Liver (tissue), 8 donors: ENCODE measurements at regions not wholly inside any gene's neighbourhood (a gene's known extent, or its start where the extent isn't known, plus 50 kb on each side); places are given as distances from the start of the nearest gene placed in this dataset.

Experiments
- DNase-seq: peaks from one replicate; pipeline ENCODE4 v3.0.0-alpha.2; 2017; ENCODE audit warnings: low spot score
- H3K27ac ChIP-seq, 2 donors: one replicate each; pipeline ENCODE4 v1.7.0; 2013; ENCODE audit warnings: inconsistent platforms in 2 of 2, low read length in 2 of 2, control low read depth in 1 of 2, low read depth in 1 of 2, mild to moderate bottlenecking in 1 of 2
- H3K27me3 ChIP-seq, 4 donors: one replicate each; pipeline versions ENCODE4 v1.6.1 to v1.7.0; 2013; ENCODE audit warnings: low read length in 3 of 4, inconsistent platforms in 1 of 4, mild to moderate bottlenecking in 1 of 4, moderate library complexity in 1 of 4; ENCODE audit not compliant: control insufficient read depth in 4 of 4, insufficient read depth in 4 of 4
- H3K36me3 ChIP-seq, 4 donors: one replicate each; pipeline versions ENCODE4 v1.6.1 to v1.7.0; 2013; ENCODE audit warnings: low read length in 3 of 4, mild to moderate bottlenecking in 3 of 4, low read depth in 1 of 4, moderate library complexity in 1 of 4; ENCODE audit not compliant: control insufficient read depth in 4 of 4, insufficient read depth in 3 of 4
- H3K4me1 ChIP-seq, 4 donors: one replicate each; pipeline versions ENCODE4 v1.6.1 to v1.7.0; 2013; ENCODE audit warnings: low read length in 3 of 4, mild to moderate bottlenecking in 3 of 4, moderate library complexity in 1 of 4; ENCODE audit not compliant: control insufficient read depth in 4 of 4, insufficient read depth in 4 of 4
- H3K4me3 ChIP-seq, 3 donors: one replicate each; pipeline versions ENCODE4 v1.6.1 to v1.7.0; 2013; ENCODE audit warnings: low read length in 3 of 3, control low read depth in 1 of 3, low read depth in 1 of 3, mild to moderate bottlenecking in 1 of 3
- H3K9ac ChIP-seq, 2 donors: one replicate each; pipeline ENCODE4 v1.7.0; 2013; ENCODE audit warnings: low read length in 2 of 2, mild to moderate bottlenecking in 2 of 2, moderate library complexity in 2 of 2, control low read depth in 1 of 2, low read depth in 1 of 2
- H3K9me3 ChIP-seq, 4 donors: one replicate each; pipeline versions ENCODE4 v1.6.1 to v1.7.0; 2013; ENCODE audit warnings: low read length in 3 of 4; ENCODE audit not compliant: control insufficient read depth in 4 of 4
- EGR1 ChIP-seq, 2 donors: IDR thresholded peaks; 2 replicates each; pipeline ENCODE4 v1.6.1; 2016 to 2018; ENCODE audit warnings: antibody characterized with exemption in 2 of 2, low read depth in 2 of 2
- FOXA1 ChIP-seq: IDR thresholded peaks from 2 replicates; pipeline ENCODE4 v1.6.1; 2016; ENCODE audit warnings: antibody characterized with exemption
- FOXA2 ChIP-seq: IDR thresholded peaks from 2 replicates; pipeline ENCODE4 v1.6.1; 2016; ENCODE audit warnings: antibody characterized with exemption
- GABPA ChIP-seq, 2 donors: IDR thresholded peaks in 1 of 2; conservative IDR thresholded peaks in 1 of 2; 2 replicates each; pipeline ENCODE4 v1.6.1; 2016; ENCODE audit warnings: antibody characterized with exemption in 2 of 2, mild to moderate bottlenecking in 1 of 2, moderate library complexity in 1 of 2
- HNF4A ChIP-seq, 2 donors: conservative IDR thresholded peaks; 2 replicates each; pipeline ENCODE4 v1.6.1; 2016; ENCODE audit warnings: antibody characterized with exemption in 2 of 2, mild to moderate bottlenecking in 2 of 2
- HNF4G ChIP-seq: IDR thresholded peaks from 2 replicates; pipeline ENCODE4 v1.6.1; 2016; ENCODE audit warnings: antibody characterized with exemption
- JUND ChIP-seq, 2 donors: IDR thresholded peaks; 2 replicates each; pipeline ENCODE4 v1.6.1; 2016; ENCODE audit warnings: antibody characterized with exemption in 2 of 2
- NR2F2 ChIP-seq: IDR thresholded peaks from 2 replicates; pipeline ENCODE4 v1.6.1; 2016; ENCODE audit warnings: antibody characterized with exemption
- SP1 ChIP-seq: IDR thresholded peaks from 2 replicates; pipeline ENCODE4 v1.6.1; 2018; ENCODE audit warnings: antibody characterized with exemption, mild to moderate bottlenecking
- TAF1 ChIP-seq: conservative IDR thresholded peaks from 2 replicates; pipeline ENCODE4 v1.6.1; 2016; ENCODE audit warnings: antibody characterized with exemption, mild to moderate bottlenecking
- YY1 ChIP-seq: IDR thresholded peaks from 2 replicates; pipeline ENCODE4 v1.6.1; 2016; ENCODE audit warnings: antibody characterized with exemption, mild to moderate bottlenecking
- WGBS: extraction: QIAGEN DNeasy Blood & Tissue Kit; methylation state at CpG from one replicate; pipeline ENCODE4 v1.1.7; 2013; 5-methylcytosine and 5-hydroxymethylcytosine counted together
- TF ChIP-seq, protein P1 (sequence below): fragments of 150-350 bp; IDR thresholded peaks from 2 replicates; pipeline ENCODE4 v1.5.1; 2017; ENCODE audit warnings: improper control_type of control experiment, low read depth, low read length; ENCODE audit not compliant: missing input control
- TF ChIP-seq, protein P2 (sequence below): IDR thresholded peaks from 2 replicates; pipeline ENCODE4 v1.6.1; 2016; ENCODE audit warnings: antibody characterized with exemption, mild to moderate bottlenecking
- TF ChIP-seq, protein P3 (sequence below): IDR thresholded peaks from 2 replicates; pipeline ENCODE4 v1.6.1; 2016; ENCODE audit warnings: antibody characterized with exemption
- TF ChIP-seq, protein P4 (sequence below): IDR thresholded peaks from 2 replicates; pipeline ENCODE4 v1.6.1; 2016; ENCODE audit warnings: antibody characterized with exemption
- TF ChIP-seq, protein P5 (sequence below): IDR thresholded peaks from 2 replicates; pipeline ENCODE4 v1.6.1; 2016; ENCODE audit warnings: antibody characterized with exemption
- donor health status: healthy.
- donor health status: healthy.
- donor health status: healthy.
- donor health status: healthy.
- donor health status: healthy.

- no peaks in the 10 kb centered on the region for H3K36me3 ChIP-seq
These were observed 508.8 kb upstream of the AGA start for GRCh38 chr4:177951026-177951425.

DNA sequence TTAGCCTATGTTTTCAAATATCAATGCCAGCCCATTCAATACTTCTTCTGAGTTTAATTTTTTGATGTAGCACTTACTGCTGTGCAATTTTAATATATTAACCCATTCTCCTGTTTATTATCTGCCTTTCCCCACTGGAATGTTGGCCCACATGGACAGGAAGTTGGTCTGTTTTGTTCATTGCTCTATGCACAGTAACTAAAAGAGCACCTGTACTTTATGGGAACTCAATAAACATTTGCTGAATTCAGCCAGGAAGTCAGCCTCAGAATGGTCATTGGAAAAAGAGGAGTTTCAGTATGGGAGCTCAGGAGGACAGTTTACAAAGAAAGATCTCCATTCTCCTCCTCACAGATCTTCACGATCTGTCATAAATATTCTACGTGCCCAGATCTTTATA, 510.5 kb upstream of the AGA start:
- Histone ChIP-seq H3K27me3 (no peaks in the 10 kb centered on the region), H3K27ac (no peak overlapping the region), H3K9ac (no peak overlapping the region), H3K4me3 (no peak overlapping the region), H3K4me1 (no peaks in the 10 kb centered on the region), H3K36me3 (no peaks in the 10 kb centered on the region), H3K9me3 (no peaks in the 10 kb centered on the region)
- WGBS = 90% methylated on average over 2 of the region's 2 CpGs
- DNase-seq = no peak
- TF ChIP-seq, protein P1, sequence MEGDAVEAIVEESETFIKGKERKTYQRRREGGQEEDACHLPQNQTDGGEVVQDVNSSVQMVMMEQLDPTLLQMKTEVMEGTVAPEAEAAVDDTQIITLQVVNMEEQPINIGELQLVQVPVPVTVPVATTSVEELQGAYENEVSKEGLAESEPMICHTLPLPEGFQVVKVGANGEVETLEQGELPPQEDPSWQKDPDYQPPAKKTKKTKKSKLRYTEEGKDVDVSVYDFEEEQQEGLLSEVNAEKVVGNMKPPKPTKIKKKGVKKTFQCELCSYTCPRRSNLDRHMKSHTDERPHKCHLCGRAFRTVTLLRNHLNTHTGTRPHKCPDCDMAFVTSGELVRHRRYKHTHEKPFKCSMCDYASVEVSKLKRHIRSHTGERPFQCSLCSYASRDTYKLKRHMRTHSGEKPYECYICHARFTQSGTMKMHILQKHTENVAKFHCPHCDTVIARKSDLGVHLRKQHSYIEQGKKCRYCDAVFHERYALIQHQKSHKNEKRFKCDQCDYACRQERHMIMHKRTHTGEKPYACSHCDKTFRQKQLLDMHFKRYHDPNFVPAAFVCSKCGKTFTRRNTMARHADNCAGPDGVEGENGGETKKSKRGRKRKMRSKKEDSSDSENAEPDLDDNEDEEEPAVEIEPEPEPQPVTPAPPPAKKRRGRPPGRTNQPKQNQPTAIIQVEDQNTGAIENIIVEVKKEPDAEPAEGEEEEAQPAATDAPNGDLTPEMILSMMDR = no peak
- no peak for TF ChIP-seq JUND (IDR thresholded peaks at IDR 0.05)
- TF ChIP-seq, protein P2, sequence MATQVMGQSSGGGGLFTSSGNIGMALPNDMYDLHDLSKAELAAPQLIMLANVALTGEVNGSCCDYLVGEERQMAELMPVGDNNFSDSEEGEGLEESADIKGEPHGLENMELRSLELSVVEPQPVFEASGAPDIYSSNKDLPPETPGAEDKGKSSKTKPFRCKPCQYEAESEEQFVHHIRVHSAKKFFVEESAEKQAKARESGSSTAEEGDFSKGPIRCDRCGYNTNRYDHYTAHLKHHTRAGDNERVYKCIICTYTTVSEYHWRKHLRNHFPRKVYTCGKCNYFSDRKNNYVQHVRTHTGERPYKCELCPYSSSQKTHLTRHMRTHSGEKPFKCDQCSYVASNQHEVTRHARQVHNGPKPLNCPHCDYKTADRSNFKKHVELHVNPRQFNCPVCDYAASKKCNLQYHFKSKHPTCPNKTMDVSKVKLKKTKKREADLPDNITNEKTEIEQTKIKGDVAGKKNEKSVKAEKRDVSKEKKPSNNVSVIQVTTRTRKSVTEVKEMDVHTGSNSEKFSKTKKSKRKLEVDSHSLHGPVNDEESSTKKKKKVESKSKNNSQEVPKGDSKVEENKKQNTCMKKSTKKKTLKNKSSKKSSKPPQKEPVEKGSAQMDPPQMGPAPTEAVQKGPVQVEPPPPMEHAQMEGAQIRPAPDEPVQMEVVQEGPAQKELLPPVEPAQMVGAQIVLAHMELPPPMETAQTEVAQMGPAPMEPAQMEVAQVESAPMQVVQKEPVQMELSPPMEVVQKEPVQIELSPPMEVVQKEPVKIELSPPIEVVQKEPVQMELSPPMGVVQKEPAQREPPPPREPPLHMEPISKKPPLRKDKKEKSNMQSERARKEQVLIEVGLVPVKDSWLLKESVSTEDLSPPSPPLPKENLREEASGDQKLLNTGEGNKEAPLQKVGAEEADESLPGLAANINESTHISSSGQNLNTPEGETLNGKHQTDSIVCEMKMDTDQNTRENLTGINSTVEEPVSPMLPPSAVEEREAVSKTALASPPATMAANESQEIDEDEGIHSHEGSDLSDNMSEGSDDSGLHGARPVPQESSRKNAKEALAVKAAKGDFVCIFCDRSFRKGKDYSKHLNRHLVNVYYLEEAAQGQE = no peak
- TF ChIP-seq EGR1 (IDR thresholded peaks at IDR 0.05; ENCODE audit: low read depth in 2 of 2) = no peak
- TF ChIP-seq, protein P3, sequence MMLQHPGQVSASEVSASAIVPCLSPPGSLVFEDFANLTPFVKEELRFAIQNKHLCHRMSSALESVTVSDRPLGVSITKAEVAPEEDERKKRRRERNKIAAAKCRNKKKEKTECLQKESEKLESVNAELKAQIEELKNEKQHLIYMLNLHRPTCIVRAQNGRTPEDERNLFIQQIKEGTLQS = no peak
- TF ChIP-seq HNF4G = no peak

More at GRCh38 chr4:177951026-177951425, 508.8 kb upstream of the AGA start:
- Histone ChIP-seq H3K4me3 (no peak overlapping the region), H3K27ac (no peak overlapping the region), H3K9ac (no peak overlapping the region), H3K9me3 (no peaks in the 10 kb centered on the region), H3K4me1 (no peaks in the 10 kb centered on the region), H3K27me3 (no peaks in the 10 kb centered on the region)
- TF ChIP-seq FOXA2 (no peak), SP1 (no peak), YY1 (no peak), HNF4G (no peak), FOXA1 (no peak), NR2F2 (no peak), GABPA (IDR thresholded peaks at IDR 0.05 in 1 of 2, conservative IDR thresholded peaks at IDR 0.05 in 1 of 2) (no peak), HNF4A (conservative IDR thresholded peaks at IDR 0.05) (no peak), TAF1 (no peak), JUND (IDR thresholded peaks at IDR 0.05) (no peak)
- TF ChIP-seq, protein P1 = no peak
- TF ChIP-seq, protein P4, sequence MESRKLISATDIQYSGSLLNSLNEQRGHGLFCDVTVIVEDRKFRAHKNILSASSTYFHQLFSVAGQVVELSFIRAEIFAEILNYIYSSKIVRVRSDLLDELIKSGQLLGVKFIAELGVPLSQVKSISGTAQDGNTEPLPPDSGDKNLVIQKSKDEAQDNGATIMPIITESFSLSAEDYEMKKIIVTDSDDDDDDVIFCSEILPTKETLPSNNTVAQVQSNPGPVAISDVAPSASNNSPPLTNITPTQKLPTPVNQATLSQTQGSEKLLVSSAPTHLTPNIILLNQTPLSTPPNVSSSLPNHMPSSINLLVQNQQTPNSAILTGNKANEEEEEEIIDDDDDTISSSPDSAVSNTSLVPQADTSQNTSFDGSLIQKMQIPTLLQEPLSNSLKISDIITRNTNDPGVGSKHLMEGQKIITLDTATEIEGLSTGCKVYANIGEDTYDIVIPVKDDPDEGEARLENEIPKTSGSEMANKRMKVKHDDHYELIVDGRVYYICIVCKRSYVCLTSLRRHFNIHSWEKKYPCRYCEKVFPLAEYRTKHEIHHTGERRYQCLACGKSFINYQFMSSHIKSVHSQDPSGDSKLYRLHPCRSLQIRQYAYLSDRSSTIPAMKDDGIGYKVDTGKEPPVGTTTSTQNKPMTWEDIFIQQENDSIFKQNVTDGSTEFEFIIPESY = no peak
- TF ChIP-seq, protein P3 = no peak
- TF ChIP-seq, protein P2 = no peak
- TF ChIP-seq, protein P5, sequence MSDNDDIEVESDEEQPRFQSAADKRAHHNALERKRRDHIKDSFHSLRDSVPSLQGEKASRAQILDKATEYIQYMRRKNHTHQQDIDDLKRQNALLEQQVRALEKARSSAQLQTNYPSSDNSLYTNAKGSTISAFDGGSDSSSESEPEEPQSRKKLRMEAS = no peak
- DNase-seq = no peak
- WGBS = 79% methylated on average over 2 of the region's 2 CpGs
